ENCODE measurements at regions not wholly inside any gene's neighbourhood (a gene's known extent, or its start where the extent isn't known, plus 50 kb on each side); places are given as distances from the start of the nearest gene placed in this dataset.

DNA sequence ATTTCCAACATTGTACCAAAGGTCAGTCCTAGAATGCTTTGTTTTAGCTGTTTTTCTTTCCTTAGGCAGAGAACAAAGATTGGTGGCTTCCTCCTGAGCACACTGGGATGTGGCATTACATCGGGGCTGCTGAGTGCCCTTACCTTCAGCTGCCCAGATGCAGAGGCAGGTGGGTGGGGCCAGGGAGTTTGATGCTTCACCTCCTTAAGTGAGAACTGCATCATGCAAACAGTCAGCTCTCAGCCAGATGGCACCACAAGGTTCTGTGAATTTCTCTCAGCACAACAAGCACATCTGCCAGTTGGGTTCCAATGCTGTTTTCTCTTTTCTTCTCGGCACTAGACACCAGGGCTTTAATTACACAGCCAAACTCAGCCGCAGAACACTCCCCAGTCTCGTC is 87.4 kb upstream of the UBL3 start:
- no peak for TF ChIP-seq GATA3 (IDR thresholded peaks at IDR 0.05; ENCODE audit: low read depth, low read length)
- TF ChIP-seq GATA2 (IDR thresholded peaks at IDR 0.05; ENCODE audit: low read depth, low read length): no peak
